ENCODE measurements at regions not wholly inside any gene's neighbourhood (a gene's known extent, or its start where the extent isn't known, plus 50 kb on each side); places are given as distances from the start of the nearest gene placed in this dataset.

GRCh38 chr6:165900970-165901369, 237.9 kb upstream of the PDE10A start:
- TF ChIP-seq, protein P1, sequence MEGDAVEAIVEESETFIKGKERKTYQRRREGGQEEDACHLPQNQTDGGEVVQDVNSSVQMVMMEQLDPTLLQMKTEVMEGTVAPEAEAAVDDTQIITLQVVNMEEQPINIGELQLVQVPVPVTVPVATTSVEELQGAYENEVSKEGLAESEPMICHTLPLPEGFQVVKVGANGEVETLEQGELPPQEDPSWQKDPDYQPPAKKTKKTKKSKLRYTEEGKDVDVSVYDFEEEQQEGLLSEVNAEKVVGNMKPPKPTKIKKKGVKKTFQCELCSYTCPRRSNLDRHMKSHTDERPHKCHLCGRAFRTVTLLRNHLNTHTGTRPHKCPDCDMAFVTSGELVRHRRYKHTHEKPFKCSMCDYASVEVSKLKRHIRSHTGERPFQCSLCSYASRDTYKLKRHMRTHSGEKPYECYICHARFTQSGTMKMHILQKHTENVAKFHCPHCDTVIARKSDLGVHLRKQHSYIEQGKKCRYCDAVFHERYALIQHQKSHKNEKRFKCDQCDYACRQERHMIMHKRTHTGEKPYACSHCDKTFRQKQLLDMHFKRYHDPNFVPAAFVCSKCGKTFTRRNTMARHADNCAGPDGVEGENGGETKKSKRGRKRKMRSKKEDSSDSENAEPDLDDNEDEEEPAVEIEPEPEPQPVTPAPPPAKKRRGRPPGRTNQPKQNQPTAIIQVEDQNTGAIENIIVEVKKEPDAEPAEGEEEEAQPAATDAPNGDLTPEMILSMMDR (IDR thresholded peaks at IDR 0.05; ENCODE audit: insufficient read depth, low read depth, low read length), result no peak
- no peak overlapping the region for H3K4me3 ChIP-seq (ENCODE audit: low read depth, low read length)
- DNase-seq (ENCODE audit: low read depth), result no peak

- TF ChIP-seq, protein P1 (IDR thresholded peaks at IDR 0.05; ENCODE audit: insufficient read depth, low read depth, low read length), result no peak
- H3K4me3 ChIP-seq (ENCODE audit: low read depth, low read length), result no peak overlapping the region
- DNase-seq (ENCODE audit: low read depth), result no peak
These were observed 236.6 kb upstream of the PDE10A start for GRCh38 chr6:165899611-165900010.

DNA sequence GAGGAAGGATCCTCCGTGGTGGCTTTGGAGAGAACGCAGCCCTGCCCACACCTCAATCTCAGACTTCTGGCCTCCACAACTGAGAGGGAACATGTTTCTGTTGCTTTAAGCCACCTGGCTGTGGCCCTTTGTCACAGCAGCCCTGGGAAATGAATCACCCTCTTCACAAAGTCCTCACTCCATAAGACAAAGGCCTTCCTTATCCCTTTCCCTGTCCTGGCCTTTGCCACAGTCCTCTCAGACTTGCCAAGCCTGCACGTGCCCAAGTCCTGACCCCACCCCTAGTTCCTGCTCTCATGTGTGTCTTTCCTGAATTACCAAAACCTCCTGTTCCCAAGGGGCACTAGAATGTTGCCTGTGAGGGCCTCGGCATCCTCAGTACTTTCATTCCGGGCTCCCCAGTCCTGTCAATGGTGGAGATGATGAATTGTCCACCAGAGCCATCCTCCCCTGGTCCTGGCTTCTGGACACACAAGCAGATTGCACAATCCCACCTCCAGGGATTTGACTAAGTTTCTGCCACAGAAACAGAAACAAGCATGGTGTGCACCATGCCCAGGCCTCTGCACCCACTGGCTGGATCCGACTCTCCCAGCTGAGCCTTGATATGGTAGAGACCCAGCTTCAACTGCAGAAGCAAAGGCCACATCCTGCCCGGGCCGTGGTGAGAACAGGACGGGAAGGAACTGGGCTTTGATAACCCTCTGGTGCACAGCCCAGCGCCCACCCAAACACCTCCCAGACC, 232.6 kb upstream of the PDE10A start:
- no peak overlapping the region for H3K4me3 ChIP-seq (ENCODE audit: low read depth, low read length)
- DNase-seq (ENCODE audit: low read depth), result peak; percentile 32

GRCh38 chr6:165894171-165894825, 231.3 kb upstream of the PDE10A start:
- H3K4me3 ChIP-seq (ENCODE audit: low read depth, low read length), result no peak overlapping the region
- TF ChIP-seq, protein P1 (IDR thresholded peaks at IDR 0.05; ENCODE audit: insufficient read depth, low read depth, low read length), result no peak
- DNase-seq (ENCODE audit: low read depth), result no peak

More for the DNA sequence above, 232.6 kb upstream of the PDE10A start:
- TF ChIP-seq, protein P1 (IDR thresholded peaks at IDR 0.05; ENCODE audit: insufficient read depth, low read depth, low read length), result no peak

- H3K4me3 ChIP-seq (ENCODE audit: low read depth, low read length), result no peak overlapping the region
- TF ChIP-seq, protein P1 (IDR thresholded peaks at IDR 0.05; ENCODE audit: insufficient read depth, low read depth, low read length), result no peak
- no peak for DNase-seq (ENCODE audit: low read depth)
These were observed 230.4 kb upstream of the PDE10A start for GRCh38 chr6:165893431-165893830.

DNA sequence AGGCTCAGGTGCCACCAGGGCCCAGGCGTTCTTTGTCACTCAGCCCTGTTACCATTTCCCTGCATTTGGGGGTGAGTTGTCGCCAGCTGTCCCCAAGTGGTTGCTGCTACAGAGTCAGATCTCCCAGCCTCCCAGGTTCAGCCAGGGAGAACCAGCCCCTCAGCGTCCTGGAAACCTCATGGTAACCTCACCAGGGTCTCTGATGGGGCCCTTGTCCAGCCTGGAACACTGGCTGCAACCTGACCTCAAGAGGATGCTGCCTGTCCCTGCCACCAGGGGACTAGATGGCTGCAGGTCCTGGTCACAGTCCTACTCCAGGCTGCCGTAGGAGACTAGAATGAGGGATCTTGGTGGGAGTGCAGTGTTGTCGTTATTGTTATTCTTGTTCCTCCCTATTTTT, 228.3 kb upstream of the PDE10A start:
- no peak for DNase-seq (ENCODE audit: low read depth)
- TF ChIP-seq, protein P1 (IDR thresholded peaks at IDR 0.05; ENCODE audit: insufficient read depth, low read depth, low read length), result no peak
- no peak overlapping the region for H3K4me3 ChIP-seq (ENCODE audit: low read depth, low read length)

Data from fibroblast of villous mesenchyme (primary cell).